ENCODE measurements at regions not wholly inside any gene's neighbourhood (a gene's known extent, or its start where the extent isn't known, plus 50 kb on each side); places are given as distances from the start of the nearest gene placed in this dataset.
"Not testable (repeated sequence)": the region's sequence is repeated elsewhere in the genome, so short reads cannot be mapped to it uniquely, and the experiment has no call there.

DNA sequence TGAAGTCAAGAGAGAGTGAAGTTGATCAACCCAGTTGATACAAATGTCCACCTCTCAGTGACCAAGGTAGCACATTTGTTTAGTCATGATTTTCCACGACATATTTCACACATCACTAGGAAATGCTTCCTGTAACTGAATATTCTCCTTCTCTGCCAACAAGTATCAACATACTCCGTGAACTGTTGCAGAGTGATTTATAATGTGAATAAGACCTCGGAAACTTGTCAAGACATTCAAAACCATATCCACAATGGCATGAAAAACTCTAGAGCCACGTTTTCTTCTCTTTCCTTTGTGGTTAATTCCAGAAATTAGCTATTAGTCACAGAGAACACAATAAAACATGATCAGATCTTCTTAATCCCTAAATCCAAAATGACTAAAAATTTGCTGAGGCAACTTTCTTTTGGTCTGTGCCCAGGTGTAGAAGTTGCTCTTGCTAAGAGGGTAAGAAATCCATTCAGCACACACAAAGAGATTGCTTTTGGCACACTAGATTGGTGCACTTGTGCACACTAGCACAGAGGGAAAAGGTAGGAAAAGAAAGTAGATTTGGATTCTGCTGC lies 244.3 kb upstream of the NRIP1 start:
- ChIA-PET POLR2A (no interaction called here), CTCF (no interaction called here)
- Mint-ChIP-seq H3K36me3 (ENCODE audit: low read depth) (no peaks in the 10 kb centered on the region), H3K9me3 (no peaks in the 10 kb centered on the region), H3K4me3 (no peak overlapping the region), H3K27ac (no peak overlapping the region), H3K27me3 (peaks cover 5% of the 10 kb centered on the region), H3K4me1 (no peaks in the 10 kb centered on the region)
- intact Hi-C loops (cut with micrococcal nuclease) = no loop called here
- TF ChIP-seq, protein P1, sequence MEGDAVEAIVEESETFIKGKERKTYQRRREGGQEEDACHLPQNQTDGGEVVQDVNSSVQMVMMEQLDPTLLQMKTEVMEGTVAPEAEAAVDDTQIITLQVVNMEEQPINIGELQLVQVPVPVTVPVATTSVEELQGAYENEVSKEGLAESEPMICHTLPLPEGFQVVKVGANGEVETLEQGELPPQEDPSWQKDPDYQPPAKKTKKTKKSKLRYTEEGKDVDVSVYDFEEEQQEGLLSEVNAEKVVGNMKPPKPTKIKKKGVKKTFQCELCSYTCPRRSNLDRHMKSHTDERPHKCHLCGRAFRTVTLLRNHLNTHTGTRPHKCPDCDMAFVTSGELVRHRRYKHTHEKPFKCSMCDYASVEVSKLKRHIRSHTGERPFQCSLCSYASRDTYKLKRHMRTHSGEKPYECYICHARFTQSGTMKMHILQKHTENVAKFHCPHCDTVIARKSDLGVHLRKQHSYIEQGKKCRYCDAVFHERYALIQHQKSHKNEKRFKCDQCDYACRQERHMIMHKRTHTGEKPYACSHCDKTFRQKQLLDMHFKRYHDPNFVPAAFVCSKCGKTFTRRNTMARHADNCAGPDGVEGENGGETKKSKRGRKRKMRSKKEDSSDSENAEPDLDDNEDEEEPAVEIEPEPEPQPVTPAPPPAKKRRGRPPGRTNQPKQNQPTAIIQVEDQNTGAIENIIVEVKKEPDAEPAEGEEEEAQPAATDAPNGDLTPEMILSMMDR (IDR thresholded peaks at IDR 0.05) = no peak
- DNase-seq = no peak
- no peak for ATAC-seq (ENCODE audit: low read depth)

DNA sequence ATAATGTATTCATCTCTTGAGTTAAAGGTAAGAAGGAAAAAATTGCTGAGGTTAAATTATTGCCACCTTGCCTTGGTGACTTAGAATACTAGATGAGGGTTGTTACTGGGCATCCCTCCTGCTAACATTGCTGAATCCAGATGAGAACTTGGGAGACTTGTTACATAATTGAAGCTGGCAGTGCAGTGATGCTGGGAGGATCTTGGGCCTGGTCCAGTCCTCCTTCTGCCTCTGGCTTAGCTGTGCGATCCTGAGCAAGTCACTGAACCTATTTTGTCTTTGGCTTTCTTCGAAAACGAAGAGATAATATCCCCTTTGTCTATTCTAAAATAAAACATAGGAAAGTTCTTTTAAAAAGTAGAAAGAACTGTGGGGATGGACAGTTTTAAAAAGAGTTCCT lies 244.9 kb upstream of the NRIP1 start:
- Mint-ChIP-seq H3K9me3 (no peaks in the 10 kb centered on the region), H3K27ac (no peak overlapping the region), H3K36me3 (ENCODE audit: low read depth) (no peaks in the 10 kb centered on the region), H3K27me3 (peaks cover 5% of the 10 kb centered on the region), H3K4me1 (no peaks in the 10 kb centered on the region), H3K4me3 (no peak overlapping the region)
- intact Hi-C loops (cut with micrococcal nuclease) = no loop called here
- CTCF ChIA-PET = no interaction called here
- no peak for ATAC-seq (ENCODE audit: low read depth)
- TF ChIP-seq, protein P1 (IDR thresholded peaks at IDR 0.05) = no peak
- POLR2A ChIA-PET = no interaction called here
- DNase-seq = no peak

DNA sequence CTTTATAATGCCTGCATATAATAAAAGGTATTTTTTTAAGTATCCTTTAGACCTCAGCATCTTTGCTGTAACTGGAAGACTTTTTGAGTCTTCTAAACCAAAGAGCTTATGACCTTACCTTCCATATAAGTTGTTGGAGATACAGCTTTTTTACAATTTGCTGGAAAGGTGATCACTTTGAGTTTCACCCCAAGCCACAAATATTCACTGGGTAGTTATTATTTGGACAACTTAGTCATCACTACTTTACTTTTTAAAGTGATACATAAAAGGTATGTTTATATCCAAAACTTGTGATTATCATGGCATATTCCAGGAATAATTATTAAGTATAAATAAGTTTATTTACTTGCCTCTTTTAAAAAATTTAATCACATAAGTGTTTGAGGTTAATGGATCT lies 246.7 kb upstream of the NRIP1 start:
- H3K27ac Mint-ChIP-seq = no peak overlapping the region
- peaks cover 3% of the 10 kb centered on the region for H3K27me3 Mint-ChIP-seq
- no peak for ATAC-seq (ENCODE audit: low read depth)
- ChIA-PET CTCF (no interaction called here), POLR2A (no interaction called here)
- no peaks in the 10 kb centered on the region for H3K36me3 Mint-ChIP-seq (ENCODE audit: low read depth)
- H3K4me1 Mint-ChIP-seq = no peaks in the 10 kb centered on the region
- DNase-seq = no peak
- intact Hi-C loops (cut with micrococcal nuclease) = no loop called here
- H3K4me3 Mint-ChIP-seq = no peak overlapping the region
- TF ChIP-seq, protein P1 (IDR thresholded peaks at IDR 0.05) = no peak
- H3K9me3 Mint-ChIP-seq = no peaks in the 10 kb centered on the region

DNA sequence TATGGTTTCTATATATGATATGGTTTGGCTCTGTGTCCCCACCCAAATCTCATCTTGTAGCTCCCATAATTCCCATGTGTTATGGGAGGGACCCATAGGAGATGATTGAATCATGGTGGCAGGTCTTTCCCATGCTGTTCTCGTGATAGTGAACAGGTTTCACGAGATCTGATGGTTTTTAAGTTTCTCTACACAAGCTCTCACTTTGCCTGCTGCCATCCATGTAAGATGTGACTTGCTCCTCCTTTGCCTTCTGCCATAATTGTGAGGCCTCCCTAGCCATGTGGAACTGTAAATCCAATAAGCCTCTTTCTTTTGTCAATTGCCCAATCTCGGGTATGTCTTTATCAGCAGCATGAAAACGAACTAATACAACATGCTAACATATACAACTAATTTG lies 252.2 kb upstream of the NRIP1 start:
- CTCF ChIA-PET; H3K27me3 Mint-ChIP-seq; POLR2A ChIA-PET; H3K36me3 Mint-ChIP-seq (ENCODE audit: low read depth); DNase-seq; H3K27ac Mint-ChIP-seq; ATAC-seq (ENCODE audit: low read depth); H3K9me3 Mint-ChIP-seq; H3K4me3 Mint-ChIP-seq; intact Hi-C loops (cut with micrococcal nuclease); H3K4me1 Mint-ChIP-seq: not testable (repeated sequence)

DNA sequence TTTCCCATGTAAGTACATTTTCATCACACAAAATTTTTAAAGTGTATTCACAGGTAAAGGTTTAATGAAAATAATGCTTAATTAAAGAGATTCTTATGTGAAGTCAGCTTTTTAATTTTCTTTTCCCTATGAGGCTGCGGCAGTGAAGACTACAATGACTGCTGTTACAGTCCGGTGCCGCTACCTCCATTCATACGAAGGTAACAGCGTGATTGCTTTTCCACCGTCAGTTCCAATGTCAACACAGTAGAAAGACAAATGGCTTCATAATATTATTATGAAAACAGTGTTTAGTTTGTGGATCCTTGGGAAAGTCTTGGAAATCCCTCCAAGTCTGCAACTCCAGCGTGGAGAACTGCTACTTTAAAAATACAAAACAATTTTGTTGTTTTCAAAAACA lies 254.9 kb upstream of the NRIP1 start:
- intact Hi-C loops (cut with micrococcal nuclease) = no loop called here
- no peak for DNase-seq

More for the DNA sequence above, 254.9 kb upstream of the NRIP1 start:
- no peak for ATAC-seq (ENCODE audit: low read depth)
- H3K27me3 Mint-ChIP-seq = no peaks in the 10 kb centered on the region
- peaks cover 4% of the 10 kb centered on the region for H3K9me3 Mint-ChIP-seq
- no peak overlapping the region for H3K27ac Mint-ChIP-seq
- ChIA-PET POLR2A (no interaction called here), CTCF (no interaction called here)
- H3K4me3 Mint-ChIP-seq = no peak overlapping the region
- no peaks in the 10 kb centered on the region for H3K4me1 Mint-ChIP-seq
- TF ChIP-seq, protein P1 (IDR thresholded peaks at IDR 0.05) = no peak
- H3K36me3 Mint-ChIP-seq (ENCODE audit: low read depth) = no peaks in the 10 kb centered on the region

All from activated B cell treated with CpG ODN at 0.5 μM for 24 hours (primary cell).